Neural cell (in vitro differentiated cells): ENCODE measurements at regions not wholly inside any gene's neighbourhood (a gene's known extent, or its start where the extent isn't known, plus 50 kb on each side); places are given as distances from the start of the nearest gene placed in this dataset.

ENCODE experiments used
- H2AFZ ChIP-seq: fragments of 200-600, 300-800 bp; sonication (generic), shearing (Covaris generic); 2 replicates; pipeline ENCODE4 v1.6.0; 2014; ENCODE audit warnings: low read depth, mild to moderate bottlenecking, antibody characterized with exemption, low read length, moderate library complexity
- H3F3A ChIP-seq: fragments of 200-600 bp; shearing (Covaris generic); 2 replicates; pipeline ENCODE4 v1.6.1; 2016; ENCODE audit warnings: mild to moderate bottlenecking, moderate library complexity, mixed read lengths, antibody characterized with exemption, low read length; ENCODE audit not compliant: insufficient read depth, poor library complexity, severe bottlenecking
- H3K27ac ChIP-seq: fragments of 200-600, 300-800 bp; sonication (generic), shearing (Covaris generic); 2 replicates; pipeline ENCODE4 v1.5.1; 2014; ENCODE audit warnings: mild to moderate bottlenecking, low read length, moderate library complexity
- H3K27me3 ChIP-seq: fragments of 300-800, 200-600 bp; sonication (generic), shearing (Covaris generic); 2 replicates; pipeline ENCODE4 v1.6.0; 2014; ENCODE audit warnings: mild to moderate bottlenecking, low read depth, low read length, moderate library complexity; ENCODE audit not compliant: insufficient read depth
- H3K36me3 ChIP-seq: fragments of 300-800, 200-600 bp; sonication (generic), shearing (Covaris generic); 2 replicates; pipeline ENCODE4 v1.5.1; 2014; ENCODE audit warnings: mild to moderate bottlenecking, antibody characterized with exemption, low read length, moderate library complexity; ENCODE audit not compliant: insufficient read depth
- H3K4me2 ChIP-seq: fragments of 300-800, 200-600 bp; sonication (generic), shearing (Covaris generic); 2 replicates; pipeline ENCODE4 v1.6.0; 2014; ENCODE audit warnings: mild to moderate bottlenecking, low read length
- H3K4me3 ChIP-seq: fragments of 300-800, 200-600 bp; sonication (generic), shearing (Covaris generic); 2 replicates; pipeline ENCODE4 v1.5.1; 2014; ENCODE audit warnings: mild to moderate bottlenecking, low read length, moderate library complexity
- H3K79me2 ChIP-seq: fragments of 200-600 bp; shearing (Covaris generic); replicated peaks from 2 replicates; pipeline ENCODE4 v1.6.0; 2014; ENCODE audit warnings: mild to moderate bottlenecking, low read length, moderate library complexity; ENCODE audit not compliant: insufficient read depth
- H3K9ac ChIP-seq: fragments of 300-800, 200-600 bp; sonication (generic), shearing (Covaris generic); 2 replicates; pipeline ENCODE4 v1.6.1; 2016; ENCODE audit warnings: mild to moderate bottlenecking, low read length, mixed read lengths
- H3K9me2 ChIP-seq: fragments of 200-600 bp; shearing (Covaris generic); 2 replicates; pipeline ENCODE4 v1.6.1; 2016; ENCODE audit warnings: mild to moderate bottlenecking, low read length, mixed read lengths; ENCODE audit not compliant: insufficient read depth
- H3K9me3 ChIP-seq: fragments of 200-600, 300-800 bp; sonication (generic), shearing (Covaris generic); 2 replicates; pipeline ENCODE4 v1.6.1; 2016; ENCODE audit warnings: mild to moderate bottlenecking, mixed run types, low read length, moderate library complexity, mixed read lengths
- H4K20me1 ChIP-seq: fragments of 200-600 bp; shearing (Covaris generic); 2 replicates; pipeline ENCODE4 v1.6.1; 2016; ENCODE audit warnings: mild to moderate bottlenecking, mixed run types; ENCODE audit not compliant: insufficient read depth
- EP300 ChIP-seq: fragments of 450-650 bp; conservative IDR thresholded peaks from 2 replicates; pipeline ENCODE4 v1.6.1; 2014; ENCODE audit warnings: antibody characterized with exemption, mild to moderate bottlenecking, moderate library complexity; ENCODE audit not compliant: poor library complexity, severe bottlenecking
- EZH2 ChIP-seq: fragments of 200-600, 300-800 bp; shearing (Covaris generic), sonication (generic); IDR thresholded peaks from 2 replicates; pipeline ENCODE4 v1.6.1; 2014; ENCODE audit warnings: antibody characterized with exemption, low read length, borderline replicate concordance, mild to moderate bottlenecking; ENCODE audit not compliant: insufficient read depth, poor library complexity, severe bottlenecking
- MXI1 ChIP-seq: fragments of 450-650 bp; conservative IDR thresholded peaks from 2 replicates; pipeline ENCODE4 v1.6.1; 2014; ENCODE audit warnings: antibody characterized with exemption, mild to moderate bottlenecking; ENCODE audit not compliant: poor library complexity, severe bottlenecking
- POLR2AphosphoS5 ChIP-seq: IDR thresholded peaks from 2 replicates; pipeline ENCODE4 v1.6.1; 2012
- RAD21 ChIP-seq: fragments of 450-650 bp; conservative IDR thresholded peaks from 2 replicates; pipeline ENCODE4 v1.6.1; 2014; ENCODE audit warnings: antibody characterized with exemption, mild to moderate bottlenecking, moderate library complexity
- SMC3 ChIP-seq: fragments of 450-650 bp; conservative IDR thresholded peaks from 2 replicates; pipeline ENCODE4 v1.6.1; 2014; ENCODE audit warnings: antibody characterized with exemption, mild to moderate bottlenecking, moderate library complexity; ENCODE audit not compliant: poor library complexity
- TAF1 ChIP-seq: IDR thresholded peaks from 2 replicates; pipeline ENCODE4 v1.6.1; 2012; ENCODE audit warnings: low read depth
- TF ChIP-seq, protein P1 (sequence below): IDR thresholded peaks from 2 replicates; pipeline ENCODE4 v1.6.1; 2012; ENCODE audit warnings: borderline replicate concordance
- TF ChIP-seq, protein P2 (sequence below): fragments of 450-650 bp; IDR thresholded peaks from 2 replicates; pipeline ENCODE4 v1.5.1; 2014; ENCODE audit warnings: antibody characterized with exemption, mild to moderate bottlenecking, moderate library complexity; ENCODE audit not compliant: poor library complexity, severe bottlenecking

DNA sequence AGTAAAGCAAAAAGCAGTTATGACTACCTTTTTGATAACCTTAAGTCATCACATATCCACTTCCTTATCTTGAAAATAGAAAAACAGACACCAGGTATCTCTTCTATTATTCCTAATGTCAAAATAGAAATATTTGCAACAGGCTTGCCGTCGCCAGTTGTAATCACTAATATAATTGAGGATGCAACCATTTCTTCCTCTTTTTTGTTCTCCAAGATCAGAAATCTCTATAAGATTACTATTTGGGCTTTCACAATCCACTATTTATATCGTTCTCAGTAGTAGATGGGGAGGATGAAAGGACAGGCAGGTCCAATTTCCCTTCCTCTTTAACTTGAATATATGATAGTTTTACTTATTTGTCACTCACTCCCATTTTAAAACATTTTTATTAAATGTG is 130.2 kb upstream of the HMGA2 start:
- Histone ChIP-seq H3K4me3 (no peak overlapping the region), H2AFZ (no peak overlapping the region), H4K20me1 (no peaks in the 10 kb centered on the region), H3K9ac (no peak overlapping the region), H3K9me2 (no peaks in the 10 kb centered on the region), H3K79me2 (no peaks in the 10 kb centered on the region), H3K9me3 (no peaks in the 10 kb centered on the region), H3K27me3 (no peaks in the 10 kb centered on the region), H3K36me3 (no peaks in the 10 kb centered on the region), H3F3A (no peaks in the 10 kb centered on the region), H3K4me2 (no peak overlapping the region), H3K27ac (no peak overlapping the region)
- TF ChIP-seq, protein P1, sequence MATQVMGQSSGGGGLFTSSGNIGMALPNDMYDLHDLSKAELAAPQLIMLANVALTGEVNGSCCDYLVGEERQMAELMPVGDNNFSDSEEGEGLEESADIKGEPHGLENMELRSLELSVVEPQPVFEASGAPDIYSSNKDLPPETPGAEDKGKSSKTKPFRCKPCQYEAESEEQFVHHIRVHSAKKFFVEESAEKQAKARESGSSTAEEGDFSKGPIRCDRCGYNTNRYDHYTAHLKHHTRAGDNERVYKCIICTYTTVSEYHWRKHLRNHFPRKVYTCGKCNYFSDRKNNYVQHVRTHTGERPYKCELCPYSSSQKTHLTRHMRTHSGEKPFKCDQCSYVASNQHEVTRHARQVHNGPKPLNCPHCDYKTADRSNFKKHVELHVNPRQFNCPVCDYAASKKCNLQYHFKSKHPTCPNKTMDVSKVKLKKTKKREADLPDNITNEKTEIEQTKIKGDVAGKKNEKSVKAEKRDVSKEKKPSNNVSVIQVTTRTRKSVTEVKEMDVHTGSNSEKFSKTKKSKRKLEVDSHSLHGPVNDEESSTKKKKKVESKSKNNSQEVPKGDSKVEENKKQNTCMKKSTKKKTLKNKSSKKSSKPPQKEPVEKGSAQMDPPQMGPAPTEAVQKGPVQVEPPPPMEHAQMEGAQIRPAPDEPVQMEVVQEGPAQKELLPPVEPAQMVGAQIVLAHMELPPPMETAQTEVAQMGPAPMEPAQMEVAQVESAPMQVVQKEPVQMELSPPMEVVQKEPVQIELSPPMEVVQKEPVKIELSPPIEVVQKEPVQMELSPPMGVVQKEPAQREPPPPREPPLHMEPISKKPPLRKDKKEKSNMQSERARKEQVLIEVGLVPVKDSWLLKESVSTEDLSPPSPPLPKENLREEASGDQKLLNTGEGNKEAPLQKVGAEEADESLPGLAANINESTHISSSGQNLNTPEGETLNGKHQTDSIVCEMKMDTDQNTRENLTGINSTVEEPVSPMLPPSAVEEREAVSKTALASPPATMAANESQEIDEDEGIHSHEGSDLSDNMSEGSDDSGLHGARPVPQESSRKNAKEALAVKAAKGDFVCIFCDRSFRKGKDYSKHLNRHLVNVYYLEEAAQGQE = no peak
- TF ChIP-seq EP300 = no peak
- TF ChIP-seq, protein P2, sequence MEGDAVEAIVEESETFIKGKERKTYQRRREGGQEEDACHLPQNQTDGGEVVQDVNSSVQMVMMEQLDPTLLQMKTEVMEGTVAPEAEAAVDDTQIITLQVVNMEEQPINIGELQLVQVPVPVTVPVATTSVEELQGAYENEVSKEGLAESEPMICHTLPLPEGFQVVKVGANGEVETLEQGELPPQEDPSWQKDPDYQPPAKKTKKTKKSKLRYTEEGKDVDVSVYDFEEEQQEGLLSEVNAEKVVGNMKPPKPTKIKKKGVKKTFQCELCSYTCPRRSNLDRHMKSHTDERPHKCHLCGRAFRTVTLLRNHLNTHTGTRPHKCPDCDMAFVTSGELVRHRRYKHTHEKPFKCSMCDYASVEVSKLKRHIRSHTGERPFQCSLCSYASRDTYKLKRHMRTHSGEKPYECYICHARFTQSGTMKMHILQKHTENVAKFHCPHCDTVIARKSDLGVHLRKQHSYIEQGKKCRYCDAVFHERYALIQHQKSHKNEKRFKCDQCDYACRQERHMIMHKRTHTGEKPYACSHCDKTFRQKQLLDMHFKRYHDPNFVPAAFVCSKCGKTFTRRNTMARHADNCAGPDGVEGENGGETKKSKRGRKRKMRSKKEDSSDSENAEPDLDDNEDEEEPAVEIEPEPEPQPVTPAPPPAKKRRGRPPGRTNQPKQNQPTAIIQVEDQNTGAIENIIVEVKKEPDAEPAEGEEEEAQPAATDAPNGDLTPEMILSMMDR = no peak
- no peak for TF ChIP-seq EZH2
- TF ChIP-seq MXI1 = no peak
- no peak for TF ChIP-seq POLR2AphosphoS5
- TF ChIP-seq RAD21 = no peak

DNA sequence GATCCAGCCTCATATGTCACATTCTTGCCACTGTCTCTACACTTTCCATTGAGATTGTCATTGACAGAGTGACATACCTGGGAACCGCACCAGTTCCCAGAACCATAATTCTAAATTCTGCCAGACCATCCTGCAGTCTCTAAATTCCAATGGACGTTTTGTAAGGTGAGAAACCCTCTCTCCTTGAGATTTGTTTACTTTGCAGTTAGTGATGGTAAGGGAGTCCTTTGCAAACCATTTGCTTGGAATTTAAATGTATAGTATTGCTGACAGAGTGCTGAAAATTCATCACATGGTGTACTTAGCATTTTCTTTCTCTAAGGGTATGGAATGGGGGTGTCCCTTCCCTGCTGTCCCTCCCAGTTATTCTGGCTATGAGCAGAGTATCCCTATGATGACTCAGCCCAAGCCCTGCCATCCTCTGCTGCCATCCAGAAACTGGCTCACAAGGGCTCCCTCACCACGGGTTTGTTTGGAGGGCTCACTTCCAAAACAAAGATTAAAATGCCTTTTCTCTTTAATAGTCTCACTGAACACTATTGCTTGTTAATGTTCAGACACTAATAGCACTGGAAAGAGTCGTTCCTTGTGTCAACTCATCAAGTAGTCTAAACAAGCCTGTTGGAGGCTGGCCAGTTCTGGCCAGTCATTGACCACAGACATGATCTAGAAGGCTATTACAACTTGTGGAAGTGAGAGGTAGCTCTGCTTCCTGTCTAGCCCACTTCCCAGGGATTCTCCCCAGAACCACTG is 129.0 kb upstream of the HMGA2 start:
- H3K27ac ChIP-seq = no peak overlapping the region
- H2AFZ ChIP-seq = no peak overlapping the region
- H3K9me3 ChIP-seq = no peaks in the 10 kb centered on the region
- no peaks in the 10 kb centered on the region for H3K27me3 ChIP-seq
- H3K9ac ChIP-seq = no peak overlapping the region
- no peak overlapping the region for H3K4me2 ChIP-seq
- H3K36me3 ChIP-seq = no peaks in the 10 kb centered on the region
- no peaks in the 10 kb centered on the region for H4K20me1 ChIP-seq
- no peaks in the 10 kb centered on the region for H3F3A ChIP-seq
- no peak overlapping the region for H3K4me3 ChIP-seq
- H3K9me2 ChIP-seq = no peaks in the 10 kb centered on the region
- no peaks in the 10 kb centered on the region for H3K79me2 ChIP-seq
- TF ChIP-seq, protein P2 = no peak
- TF ChIP-seq RAD21 (no peak), POLR2AphosphoS5 (no peak), MXI1 (no peak), EP300 (no peak), SMC3 (no peak), TAF1 (no peak), EZH2 (no peak)
- TF ChIP-seq, protein P1 = no peak
